ENCODE measurements at regions not wholly inside any gene's neighbourhood (a gene's known extent, or its start where the extent isn't known, plus 50 kb on each side); places are given as distances from the start of the nearest gene placed in this dataset.

DNA sequence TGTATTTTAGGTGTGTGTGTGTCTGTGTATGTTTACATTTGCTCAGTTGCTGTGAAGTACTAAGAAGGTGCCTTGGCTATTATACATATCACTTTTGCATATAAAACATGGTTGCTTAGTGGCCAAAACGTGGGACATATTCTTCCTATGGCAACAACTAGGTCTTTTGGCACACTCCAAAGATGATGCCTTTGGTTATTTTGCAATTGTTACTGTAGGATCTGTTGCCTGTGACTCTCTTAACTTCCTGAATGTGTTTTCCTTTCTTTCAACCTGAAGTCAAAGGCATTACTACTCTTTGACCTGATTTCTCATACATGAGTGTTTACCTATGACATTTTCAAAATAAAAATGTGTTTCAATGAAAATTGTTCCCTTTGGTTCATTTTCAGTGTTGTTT is 160.5 kb downstream of the UBE2E3 start:
- no peak for TF ChIP-seq ZNF565 (CRISPR knock-in tag; conservative IDR thresholded peaks at IDR 0.05; ENCODE audit: low read depth)
- TF ChIP-seq ZNF8 (CRISPR knock-in tag; IDR thresholded peaks at IDR 0.05): no peak
- TF ChIP-seq PATZ1 (CRISPR knock-in tag; IDR thresholded peaks at IDR 0.05; ENCODE audit: borderline replicate concordance): no peak
- TF ChIP-seq ZC3H10 (CRISPR knock-in tag; IDR thresholded peaks at IDR 0.05): no peak
- TF ChIP-seq ZFP30 (CRISPR knock-in tag; IDR thresholded peaks at IDR 0.05): no peak
- TF ChIP-seq PPARA (CRISPR knock-in tag; IDR thresholded peaks at IDR 0.05; ENCODE audit: borderline replicate concordance): no peak
- no peak for TF ChIP-seq BACH2 (CRISPR knock-in tag; IDR thresholded peaks at IDR 0.05; ENCODE audit: borderline replicate concordance)
- TF ChIP-seq OSR1 (CRISPR knock-in tag; IDR thresholded peaks at IDR 0.05): no peak
- TF ChIP-seq ARNTL (CRISPR knock-in tag; IDR thresholded peaks at IDR 0.05; ENCODE audit: borderline replicate concordance, low read depth): no peak
- no peak for TF ChIP-seq RARB (CRISPR knock-in tag; IDR thresholded peaks at IDR 0.05)
- no peak for TF ChIP-seq CSDC2 (CRISPR knock-in tag; IDR thresholded peaks at IDR 0.05)
- ATAC-seq: no peak

- ATAC-seq: no peak
- TF ChIP-seq ZFP30 (CRISPR knock-in tag; IDR thresholded peaks at IDR 0.05) (no peak), ZC3H10 (CRISPR knock-in tag; IDR thresholded peaks at IDR 0.05) (no peak), PPARA (CRISPR knock-in tag; IDR thresholded peaks at IDR 0.05; ENCODE audit: borderline replicate concordance) (no peak), CSDC2 (CRISPR knock-in tag; IDR thresholded peaks at IDR 0.05) (no peak), ARNTL (CRISPR knock-in tag; IDR thresholded peaks at IDR 0.05; ENCODE audit: borderline replicate concordance, low read depth) (no peak), POU6F1 (CRISPR knock-in tag; IDR thresholded peaks at IDR 0.05; ENCODE audit: borderline replicate concordance, low read depth) (no peak), TCF4 (CRISPR knock-in tag; IDR thresholded peaks at IDR 0.05; ENCODE audit: borderline replicate concordance) (no peak), PATZ1 (CRISPR knock-in tag; IDR thresholded peaks at IDR 0.05; ENCODE audit: borderline replicate concordance) (no peak), ZNF565 (CRISPR knock-in tag; conservative IDR thresholded peaks at IDR 0.05; ENCODE audit: low read depth) (no peak), GLIS3 (CRISPR knock-in tag; IDR thresholded peaks at IDR 0.05) (no peak), OSR1 (CRISPR knock-in tag; IDR thresholded peaks at IDR 0.05) (no peak), SNAI2 (CRISPR knock-in tag; IDR thresholded peaks at IDR 0.05) (no peak), ISL1 (CRISPR knock-in tag; IDR thresholded peaks at IDR 0.05) (no peak), ZNF70 (CRISPR knock-in tag; IDR thresholded peaks at IDR 0.05) (no peak), TOX (CRISPR knock-in tag; IDR thresholded peaks at IDR 0.05; ENCODE audit: borderline replicate concordance) (no peak), ZNF8 (CRISPR knock-in tag; IDR thresholded peaks at IDR 0.05) (no peak), RARB (CRISPR knock-in tag; IDR thresholded peaks at IDR 0.05) (no peak)
Observed at GRCh38 chr2:181141676-181142075, 161.3 kb downstream of the UBE2E3 start.

- TF ChIP-seq ISL1 (CRISPR knock-in tag; IDR thresholded peaks at IDR 0.05): no peak
- no peak for TF ChIP-seq GLIS3 (CRISPR knock-in tag; IDR thresholded peaks at IDR 0.05)
- TF ChIP-seq RARB (CRISPR knock-in tag; IDR thresholded peaks at IDR 0.05): no peak
- TF ChIP-seq OSR1 (CRISPR knock-in tag; IDR thresholded peaks at IDR 0.05): no peak
- TF ChIP-seq TSHZ2 (CRISPR knock-in tag; IDR thresholded peaks at IDR 0.05): no peak
- ATAC-seq: no peak
Observed at GRCh38 chr2:181142514-181142913, 162.1 kb downstream of the UBE2E3 start.

DNA sequence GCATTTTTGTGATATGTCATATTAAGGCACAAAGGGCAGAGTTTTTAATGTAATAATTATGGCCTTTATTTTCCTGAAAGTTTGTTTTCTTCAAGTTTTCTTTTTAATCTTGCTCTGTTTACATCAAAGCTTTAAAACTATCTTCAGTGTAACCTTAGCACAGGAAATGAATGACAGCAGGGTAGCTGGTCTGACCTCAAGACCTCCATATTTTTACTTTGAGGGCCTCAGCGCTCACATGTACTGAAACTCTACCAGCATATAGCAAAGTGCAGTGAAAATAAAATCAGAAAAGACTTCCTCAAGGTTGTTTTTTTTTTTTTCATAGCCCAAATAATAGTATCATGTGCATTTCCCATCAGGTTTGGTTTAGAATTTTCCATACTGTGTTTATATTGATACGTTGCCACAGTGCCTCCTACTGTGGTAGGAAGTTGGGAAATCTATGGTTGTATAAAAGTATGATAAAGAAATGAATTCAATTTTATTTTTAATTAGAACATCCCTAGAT is 163.4 kb downstream of the UBE2E3 start:
- no peak for ATAC-seq
- TF ChIP-seq RARB (CRISPR knock-in tag; IDR thresholded peaks at IDR 0.05) (no peak), PATZ1 (CRISPR knock-in tag; IDR thresholded peaks at IDR 0.05; ENCODE audit: borderline replicate concordance) (no peak), OSR1 (CRISPR knock-in tag; IDR thresholded peaks at IDR 0.05) (no peak), CSRNP3 (CRISPR knock-in tag; IDR thresholded peaks at IDR 0.05) (no peak), ZNF565 (CRISPR knock-in tag; conservative IDR thresholded peaks at IDR 0.05; ENCODE audit: low read depth) (no peak), ZFP30 (CRISPR knock-in tag; IDR thresholded peaks at IDR 0.05) (no peak)

Data from SK-N-SH treated with all-trans-retinoic acid at 6 μM for 48 hours (cell line).